K562 (cell line): ENCODE measurements at regions not wholly inside any gene's neighbourhood (a gene's known extent, or its start where the extent isn't known, plus 50 kb on each side); places are given as distances from the start of the nearest gene placed in this dataset.

Experiments used
- ATAC-seq: fragments of 200-7000 bp; cut with Tn5 transposase; 3 replicates; pipeline ENCODE4 v1.9.1; 2020; ENCODE audit warnings: moderate library complexity
- BruUV-seq: library from RNA; stranded (reverse); fragments of 400-500 nt; replicated peaks from 2 replicates; lab custom pipeline; 2021; lab: Mats Ljungman, UMichigan
- CTCF ChIA-PET: fragments of 300-600 bp; formaldehyde crosslinking; extraction: SDS; loops from one replicate; lab custom pipeline; 2021; ENCODE audit warnings: low intra/inter-chr PET ratio; lab: Yijun Ruan, JAX
- POLR2A ChIA-PET: fragments of 300-600, 350-650 bp; sonication (Branson Sonifier 250); formaldehyde crosslinking; extraction: SDS; loops from one replicate; lab custom pipeline; 2021; ENCODE audit warnings: antibody characterized with exemption, inconsistent platforms; lab: Yijun Ruan, JAX
- DNase-seq, 4 experiments: peaks; one replicate each; pipeline versions ENCODE4 v3.0.0 to v3.0.0-alpha.2; 2011 to 2018; ENCODE audit warnings: low spot score in 3 of 4, mixed read lengths in 3 of 4; ENCODE audit errors: extremely low read depth in 1 of 4
- FAIRE-seq: peaks from 2 replicates; lab custom pipeline; 2011; peaks lifted over from hg19 to GRCh38; lab: Jason Lieb, UNC
- H2AFZ ChIP-seq: 2 replicates; pipeline ENCODE4 v1.6.0; 2011; ENCODE audit warnings: low read depth, low read length, control low read depth, inconsistent platforms
- H3K27ac ChIP-seq: fragments of 200-600 bp; 3 replicates; pipeline ENCODE4 v1.8.0; 2011; ENCODE audit warnings: low read depth, mild to moderate bottlenecking, control low read depth, inconsistent platforms, low read length, moderate library complexity, mixed read lengths; ENCODE audit errors: extremely low read depth
- H3K27me3 ChIP-seq, 2 experiments: fragments of 300-600 bp in 1 of 2; 2 replicates in 1 of 2; 3 replicates in 1 of 2; pipeline versions ENCODE4 v1.6.0 to v1.8.0; 2011; ENCODE audit warnings: inconsistent platforms in 2 of 2, low read length in 2 of 2, mild to moderate bottlenecking in 1 of 2, mixed read lengths in 1 of 2, moderate library complexity in 1 of 2; ENCODE audit not compliant: control insufficient read depth in 2 of 2, insufficient read depth in 2 of 2
- H3K36me3 ChIP-seq: fragments of 300-600 bp; 3 replicates; pipeline ENCODE4 v1.8.0; 2011; ENCODE audit warnings: mild to moderate bottlenecking, low read length, inconsistent platforms; ENCODE audit not compliant: control insufficient read depth, insufficient read depth
- H3K4me1 ChIP-seq, 2 experiments: fragments of 200-600 bp in 1 of 2; replicated peaks in 1 of 2; 2 replicates in 1 of 2; 3 replicates in 1 of 2; pipeline versions ENCODE4 v1.5.1 to v1.8.0; 2011; ENCODE audit warnings: inconsistent platforms in 2 of 2, low read length in 2 of 2, mild to moderate bottlenecking in 1 of 2, mixed read lengths in 1 of 2, moderate library complexity in 1 of 2; ENCODE audit not compliant: control insufficient read depth in 2 of 2, insufficient read depth in 2 of 2
- H3K4me2 ChIP-seq: 2 replicates; pipeline ENCODE4 v1.6.1; 2011; ENCODE audit warnings: low read length, control low read depth, inconsistent platforms, mixed read lengths; ENCODE audit not compliant: insufficient read depth
- H3K4me3 ChIP-seq: fragments of 200-600 bp; sonication (generic), shearing (Covaris generic); 2 replicates; pipeline ENCODE4 v1.5.1; 2016; ENCODE audit warnings: control low read depth, inconsistent platforms
- H3K79me2 ChIP-seq: fragments of 200-600 bp; 3 replicates; pipeline ENCODE4 v1.8.0; 2011; ENCODE audit warnings: low read length, inconsistent platforms; ENCODE audit not compliant: control insufficient read depth, insufficient read depth
- H3K9ac ChIP-seq, 2 experiments: 2 replicates each; pipeline versions ENCODE4 v1.6.0 to v1.6.1; 2011; ENCODE audit warnings: low read depth in 2 of 2, low read length in 2 of 2, control low read depth in 1 of 2, inconsistent platforms in 1 of 2, mild to moderate bottlenecking in 1 of 2, mixed read lengths in 1 of 2; ENCODE audit not compliant: insufficient read depth in 1 of 2
- H3K9me1 ChIP-seq: one replicate; pipeline ENCODE4 v1.6.0; 2011; ENCODE audit warnings: inconsistent platforms, mild to moderate bottlenecking, low read length, moderate library complexity; ENCODE audit not compliant: control insufficient read depth, insufficient read depth
- H3K9me3 ChIP-seq: replicated peaks from 2 replicates; pipeline ENCODE4 v1.5.1; 2011; ENCODE audit warnings: low read depth, low read length, inconsistent platforms; ENCODE audit not compliant: control insufficient read depth, insufficient read depth
- H4K20me1 ChIP-seq: replicated peaks from 2 replicates; pipeline ENCODE4 v1.6.1; 2011; ENCODE audit warnings: low read length, inconsistent platforms, mixed read lengths; ENCODE audit not compliant: control insufficient read depth, insufficient read depth
- ATF2 ChIP-seq: sonication (generic); formaldehyde crosslinking; IDR thresholded peaks from 2 replicates; pipeline ENCODE4 v1.8.1; 2022; ENCODE audit warnings: missing genetic modification reagents
- ATF3 ChIP-seq, 2 experiments: fragments of 450-650 bp in 1 of 2; sonication (generic) in 1 of 2; formaldehyde crosslinking in 1 of 2; IDR thresholded peaks in 1 of 2; conservative IDR thresholded peaks in 1 of 2; 2 replicates each; pipeline versions ENCODE4 v1.6.1 to v1.8.1; 2016 to 2023; ENCODE audit warnings: mild to moderate bottlenecking in 2 of 2, moderate library complexity in 2 of 2, inconsistent platforms in 1 of 2, missing genetic modification reagents in 1 of 2
- ATF7 ChIP-seq: fragments of 450-650 bp; IDR thresholded peaks from 2 replicates; pipeline ENCODE4 v1.7.1; 2014; ENCODE audit warnings: mild to moderate bottlenecking, moderate library complexity
- CBX3 ChIP-seq, 2 experiments: IDR thresholded peaks; 1 replicate in 1 of 2; 2 replicates in 1 of 2; pipeline ENCODE4 v1.6.1; 2012; ENCODE audit warnings: inconsistent platforms in 2 of 2, low read length in 2 of 2, borderline replicate concordance in 1 of 2, control low read depth in 1 of 2
- CREBBP ChIP-seq: IDR thresholded peaks from one replicate; pipeline ENCODE4 v1.6.1; 2012; ENCODE audit warnings: low read depth, mild to moderate bottlenecking, control low read depth, inconsistent platforms, low read length
- HCFC1 ChIP-seq: IDR thresholded peaks from 2 replicates; pipeline ENCODE4 v1.6.1; 2012; ENCODE audit warnings: low read depth, low read length, improper control_type of control experiment
- JUND ChIP-seq, 2 experiments: IDR thresholded peaks; 2 replicates in 1 of 2; 3 replicates in 1 of 2; pipeline ENCODE4 v1.6.1; 2011; ENCODE audit warnings: borderline replicate concordance in 2 of 2, low read depth in 2 of 2, low read length in 2 of 2, improper control_type of control experiment in 1 of 2, missing biosample characterization in 1 of 2, missing genetic modification characterization in 1 of 2, missing genetic modification reagents in 1 of 2
- KDM4B ChIP-seq, 2 experiments: fragments of 450-650 bp in 1 of 2; sonication (generic) in 1 of 2; IDR thresholded peaks; 2 replicates each; pipeline ENCODE4 v1.6.1; 2016 to 2017; ENCODE audit warnings: borderline replicate concordance in 2 of 2, antibody characterized with exemption in 1 of 2, low read depth in 1 of 2, mild to moderate bottlenecking in 1 of 2
- MLX ChIP-seq, 2 experiments: fragments of 450-650 bp in 1 of 2; sonication (generic) in 1 of 2; formaldehyde crosslinking; conservative IDR thresholded peaks; 2 replicates each; pipeline versions ENCODE4 v1.4.0 to v1.8.1; 2020 to 2022; ENCODE audit warnings: mild to moderate bottlenecking in 1 of 2, missing genetic modification reagents in 1 of 2
- MTA2 ChIP-seq: fragments of 450-650 bp; IDR thresholded peaks from 2 replicates; pipeline ENCODE4 v1.6.1; 2016; ENCODE audit warnings: low read depth
- POLR2AphosphoS2 ChIP-seq: IDR thresholded peaks from 2 replicates; pipeline ENCODE4 v1.6.1; 2012; ENCODE audit warnings: low read length, improper control_type of control experiment
- PYGO2 ChIP-seq: fragments of 450-650 bp; IDR thresholded peaks from 2 replicates; pipeline ENCODE4 v1.6.1; 2016; ENCODE audit warnings: mild to moderate bottlenecking, missing genetic modification characterization, moderate library complexity, missing compliant biosample characterization
- RB1 ChIP-seq: fragments of 450-650 bp; IDR thresholded peaks from 2 replicates; pipeline ENCODE4 v1.6.1; 2017; ENCODE audit warnings: low read depth, mild to moderate bottlenecking
- ZC3H11A ChIP-seq: IDR thresholded peaks from 2 replicates; pipeline ENCODE4 v1.6.1; 2012; ENCODE audit warnings: low read depth, low read length, improper control_type of control experiment
- ZNF175 ChIP-seq: fragments of 200-800 bp; sonication (Bioruptor generic); IDR thresholded peaks from 2 replicates; pipeline ENCODE4 v1.6.1; 2016; ENCODE audit warnings: low read depth, mild to moderate bottlenecking, missing genetic modification characterization, missing compliant biosample characterization
- WGBS: fragments of 100-300 bp; shearing (Covaris generic); methylation state at CpG from one replicate; pipeline ENCODE4 v1.1.6; 2016; ENCODE audit warnings: low coverage, mixed read lengths; ENCODE audit not compliant: insufficient coverage; ENCODE audit errors: missing lambda C conversion rate; 5-methylcytosine and 5-hydroxymethylcytosine counted together
- in situ Hi-C: fragments of 300-500 bp; cut with MboI; formaldehyde crosslinking; loops from 4 replicates; pipeline ENCODE4 v1.15.0; 2018; ENCODE audit warnings: inconsistent platforms, mixed read lengths
- intact Hi-C: fragments of 100-400 bp; cut with micrococcal nuclease; formaldehyde crosslinking; loops from 2 replicates; pipeline ENCODE4 v1.14.2; 2022

- Histone ChIP-seq H3K9me1 (no peaks in the 10 kb centered on the region), H3K36me3 (no peaks in the 10 kb centered on the region), H2AFZ (no peak overlapping the region), H4K20me1 (no peaks in the 10 kb centered on the region), H3K27me3 (no peaks in the 10 kb centered on the region), H3K4me2 (no peak overlapping the region), H3K4me1 (no peaks in the 10 kb centered on the region), H3K79me2 (no peaks in the 10 kb centered on the region), H3K9me3 (no peaks in the 10 kb centered on the region), H3K9ac (no peak overlapping the region), H3K27ac (no peak overlapping the region), H3K4me3 (no peak overlapping the region)
- BruUV-seq = no TSS peak
- POLR2A ChIA-PET = no interaction called here
- no peak for ATAC-seq
- FAIRE-seq = no peak
- in situ Hi-C loops (no loop called here), intact Hi-C loops (no loop called here)
- DNase-seq = no peak
- CTCF ChIA-PET = no interaction called here
- 0% methylated on average over 3 of the region's 3 CpGs for WGBS
- TF ChIP-seq POLR2AphosphoS2 (no peak), RB1 (no peak), CREBBP (no peak), JUND (IDR thresholded peaks at IDR 0.05; ENCODE audit: borderline replicate concordance, low read depth, low read length) (no peak), JUND (tag; IDR thresholded peaks at IDR 0.05; ENCODE audit: borderline replicate concordance, low read depth, low read length) (no peak), PYGO2 (tag) (no peak), ATF3 (IDR thresholded peaks at IDR 0.05) (no peak), ATF3 (CRISPR knock-in tag; conservative IDR thresholded peaks at IDR 0.05) (no peak), ZC3H11A (no peak), MTA2 (no peak), HCFC1 (no peak), ATF2 (CRISPR knock-in tag) (no peak), CBX3 (IDR thresholded peaks at IDR 0.05; ENCODE audit: borderline replicate concordance in 1 of 2, low read length in 2 of 2) (no peak), KDM4B (IDR thresholded peaks at IDR 0.05; ENCODE audit: borderline replicate concordance in 2 of 2, low read depth in 1 of 2) (no peak), ZNF175 (CRISPR knock-in tag) (no peak), ATF7 (no peak), MLX (CRISPR knock-in tag; conservative IDR thresholded peaks at IDR 0.05) (no peak)
Observed at GRCh38 chr2:217568289-217568971, 434.4 kb downstream of the TNS1 start.
